ENCODE measurements at regions not wholly inside any gene's neighbourhood (a gene's known extent, or its start where the extent isn't known, plus 50 kb on each side); places are given as distances from the start of the nearest gene placed in this dataset.

GRCh38 chrY:19600711-19601110 is 143.8 kb downstream of the KDM5D start:
- TF ChIP-seq ZNF274 (IDR thresholded peaks at IDR 0.05; ENCODE audit: low read depth, low read length) (no peak), SUZ12 (IDR thresholded peaks at IDR 0.05; ENCODE audit: extremely low read depth, insufficient read depth, insufficient read length) (no peak)
